ENCODE measurements at regions not wholly inside any gene's neighbourhood (a gene's known extent, or its start where the extent isn't known, plus 50 kb on each side); places are given as distances from the start of the nearest gene placed in this dataset.

DNA sequence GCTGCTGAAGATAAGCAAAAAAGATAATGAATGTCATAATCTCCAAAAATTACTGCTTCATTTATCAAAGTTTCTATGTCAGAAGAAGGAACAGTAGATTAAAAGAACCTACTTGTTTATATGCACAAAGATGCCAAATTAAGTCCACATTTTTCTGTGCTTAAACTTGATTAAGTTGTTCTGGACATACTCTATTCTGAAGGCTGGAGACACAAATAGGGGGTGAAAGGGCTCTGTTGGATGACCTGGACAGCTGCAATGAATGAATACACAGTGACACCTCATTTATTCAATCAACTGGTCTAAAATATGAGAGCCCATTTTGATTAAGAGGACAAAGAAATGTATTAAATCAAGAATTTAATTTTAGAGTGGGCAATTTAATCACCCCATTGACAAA lies 276.3 kb upstream of the PCDH9 start:
- TF ChIP-seq, protein P1, sequence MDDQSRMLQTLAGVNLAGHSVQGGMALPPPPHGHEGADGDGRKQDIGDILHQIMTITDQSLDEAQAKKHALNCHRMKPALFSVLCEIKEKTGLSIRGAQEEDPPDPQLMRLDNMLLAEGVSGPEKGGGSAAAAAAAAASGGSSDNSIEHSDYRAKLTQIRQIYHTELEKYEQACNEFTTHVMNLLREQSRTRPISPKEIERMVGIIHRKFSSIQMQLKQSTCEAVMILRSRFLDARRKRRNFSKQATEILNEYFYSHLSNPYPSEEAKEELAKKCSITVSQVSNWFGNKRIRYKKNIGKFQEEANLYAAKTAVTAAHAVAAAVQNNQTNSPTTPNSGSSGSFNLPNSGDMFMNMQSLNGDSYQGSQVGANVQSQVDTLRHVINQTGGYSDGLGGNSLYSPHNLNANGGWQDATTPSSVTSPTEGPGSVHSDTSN (IDR thresholded peaks at IDR 0.05) = 0 out of 2 replicates have a peak, but pooled peaks have one; percentile 11
- TF ChIP-seq TCF12 (IDR thresholded peaks at IDR 0.05) = peak; percentile 43
- peak in 1 of 2 experiments; percentile 64; a peak in 2 of 4 replicates for TF ChIP-seq EP300 (IDR thresholded peaks at IDR 0.05; ENCODE audit: borderline replicate concordance in 1 of 2, low read depth in 1 of 2, low read length in 1 of 2)
- TF ChIP-seq ELF1 (IDR thresholded peaks at IDR 0.05) = no peak
- Histone ChIP-seq H4K20me1 (ENCODE audit: insufficient read depth) (no peaks in the 10 kb centered on the region), H3K36me3 (replicated peaks in 1 of 2; ENCODE audit: control insufficient read depth in 1 of 2, insufficient read depth in 2 of 2, low read length in 1 of 2) (no peaks in the 10 kb centered on the region), H3K79me2 (ENCODE audit: insufficient read depth) (no peaks in the 10 kb centered on the region), H2AFZ (ENCODE audit: low read depth) (no peak overlapping the region), H3K4me1 (ENCODE audit: control insufficient read depth in 1 of 2, insufficient read depth in 2 of 2, low read depth in 1 of 2, low read length in 1 of 2) (peaks cover 0 to 9% of the 10 kb centered on the region in 2 experiments; a peak in 2 of 4 replicates), H3K9ac (no peak overlapping the region), H3K27me3 (ENCODE audit: insufficient read depth) (no peaks in the 10 kb centered on the region), H3K27ac (ENCODE audit: low read depth in 2 of 2, low read length in 1 of 2) (peak overlapping the region in 1 of 2 experiments; percentile 53; a peak in 1 of 4 replicates), H3K9me2 (no peaks in the 10 kb centered on the region), H3F3A (replicated peaks; ENCODE audit: insufficient read depth) (no peaks in the 10 kb centered on the region), H3K4me2 (no peak overlapping the region), H3K9me3 (no peaks in the 10 kb centered on the region), H3K4me3 (ENCODE audit: low read depth in 2 of 2, low read length in 1 of 2) (no peak overlapping the region)
- ChIA-PET CTCF (no interaction called here), POLR2A (no interaction called here)
- DNase-seq = peak; percentile 28

DNA sequence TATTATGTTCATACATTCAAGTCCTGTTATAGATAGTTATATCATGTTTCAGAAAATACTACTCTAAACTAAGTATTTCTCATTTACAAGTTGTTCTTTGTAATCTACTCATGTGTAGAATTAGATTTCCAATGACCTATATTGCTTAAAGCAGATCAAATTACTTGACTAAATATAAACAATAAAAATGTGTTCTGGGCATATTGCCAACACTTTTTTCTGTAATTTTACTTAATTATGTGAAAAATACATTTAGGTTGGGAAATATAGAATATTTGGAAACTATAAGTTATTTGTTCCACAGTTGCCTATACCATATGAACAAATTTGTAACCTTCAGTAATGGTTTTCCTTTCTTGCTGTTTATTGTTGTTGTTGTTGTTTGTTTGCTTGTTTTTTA lies 275.2 kb upstream of the PCDH9 start:
- no peaks in the 10 kb centered on the region for H3F3A ChIP-seq (replicated peaks; ENCODE audit: insufficient read depth)
- ChIA-PET POLR2A (no interaction called here), CTCF (no interaction called here)
- H3K4me3 ChIP-seq (ENCODE audit: low read depth in 2 of 2, low read length in 1 of 2) = no peak overlapping the region
- no peak for DNase-seq
- H3K27me3 ChIP-seq (ENCODE audit: insufficient read depth) = no peaks in the 10 kb centered on the region
- no peaks in the 10 kb centered on the region for H3K79me2 ChIP-seq (ENCODE audit: insufficient read depth)
- H3K9me2 ChIP-seq = no peaks in the 10 kb centered on the region
- H3K4me1 ChIP-seq (ENCODE audit: control insufficient read depth in 1 of 2, insufficient read depth in 2 of 2, low read depth in 1 of 2, low read length in 1 of 2) = peaks cover 0 to 9% of the 10 kb centered on the region in 2 experiments; a peak in 2 of 4 replicates
- no peaks in the 10 kb centered on the region for H4K20me1 ChIP-seq (ENCODE audit: insufficient read depth)
- H2AFZ ChIP-seq (ENCODE audit: low read depth) = no peak overlapping the region
- H3K9ac ChIP-seq = no peak overlapping the region
- no peaks in the 10 kb centered on the region for H3K9me3 ChIP-seq
- H3K36me3 ChIP-seq (replicated peaks in 1 of 2; ENCODE audit: control insufficient read depth in 1 of 2, insufficient read depth in 2 of 2, low read length in 1 of 2) = no peaks in the 10 kb centered on the region
- TF ChIP-seq RXRA (IDR thresholded peaks at IDR 0.05; ENCODE audit: borderline replicate concordance, low read depth) (no peak), TEAD4 (IDR thresholded peaks at IDR 0.05; ENCODE audit: borderline replicate concordance, insufficient read depth) (no peak), ELF1 (IDR thresholded peaks at IDR 0.05) (no peak), CHD2 (IDR thresholded peaks at IDR 0.05; ENCODE audit: low read length, partially characterized antibody) (no peak), SIN3A (IDR thresholded peaks at IDR 0.05; ENCODE audit: borderline replicate concordance, low read depth, low read length) (no peak), YY1 (IDR thresholded peaks at IDR 0.05; ENCODE audit: low read depth) (no peak), EZH2phosphoT487 (IDR thresholded peaks at IDR 0.05; ENCODE audit: borderline replicate concordance, low read depth) (no peak), TAF1 (IDR thresholded peaks at IDR 0.05; ENCODE audit: borderline replicate concordance, low read depth, low read length) (no peak), EP300 (IDR thresholded peaks at IDR 0.05; ENCODE audit: borderline replicate concordance in 1 of 2, low read depth in 1 of 2, low read length in 1 of 2) (no peak), NFIC (IDR thresholded peaks at IDR 0.05; ENCODE audit: borderline replicate concordance) (no peak), FOXJ3 (CRISPR knock-in tag; IDR thresholded peaks at IDR 0.05) (no peak), RFX5 (IDR thresholded peaks at IDR 0.05; ENCODE audit: low read length) (no peak), FOSL2 (IDR thresholded peaks at IDR 0.05; ENCODE audit: borderline replicate concordance, low read depth) (no peak)
- TF ChIP-seq, protein P2, sequence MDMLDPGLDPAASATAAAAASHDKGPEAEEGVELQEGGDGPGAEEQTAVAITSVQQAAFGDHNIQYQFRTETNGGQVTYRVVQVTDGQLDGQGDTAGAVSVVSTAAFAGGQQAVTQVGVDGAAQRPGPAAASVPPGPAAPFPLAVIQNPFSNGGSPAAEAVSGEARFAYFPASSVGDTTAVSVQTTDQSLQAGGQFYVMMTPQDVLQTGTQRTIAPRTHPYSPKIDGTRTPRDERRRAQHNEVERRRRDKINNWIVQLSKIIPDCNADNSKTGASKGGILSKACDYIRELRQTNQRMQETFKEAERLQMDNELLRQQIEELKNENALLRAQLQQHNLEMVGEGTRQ (IDR thresholded peaks at IDR 0.05; ENCODE audit: borderline replicate concordance, low read depth, low read length) = no peak
- TF ChIP-seq, protein P3, sequence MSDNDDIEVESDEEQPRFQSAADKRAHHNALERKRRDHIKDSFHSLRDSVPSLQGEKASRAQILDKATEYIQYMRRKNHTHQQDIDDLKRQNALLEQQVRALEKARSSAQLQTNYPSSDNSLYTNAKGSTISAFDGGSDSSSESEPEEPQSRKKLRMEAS (IDR thresholded peaks at IDR 0.05; ENCODE audit: low read depth) = no peak
- TF ChIP-seq, protein P4, sequence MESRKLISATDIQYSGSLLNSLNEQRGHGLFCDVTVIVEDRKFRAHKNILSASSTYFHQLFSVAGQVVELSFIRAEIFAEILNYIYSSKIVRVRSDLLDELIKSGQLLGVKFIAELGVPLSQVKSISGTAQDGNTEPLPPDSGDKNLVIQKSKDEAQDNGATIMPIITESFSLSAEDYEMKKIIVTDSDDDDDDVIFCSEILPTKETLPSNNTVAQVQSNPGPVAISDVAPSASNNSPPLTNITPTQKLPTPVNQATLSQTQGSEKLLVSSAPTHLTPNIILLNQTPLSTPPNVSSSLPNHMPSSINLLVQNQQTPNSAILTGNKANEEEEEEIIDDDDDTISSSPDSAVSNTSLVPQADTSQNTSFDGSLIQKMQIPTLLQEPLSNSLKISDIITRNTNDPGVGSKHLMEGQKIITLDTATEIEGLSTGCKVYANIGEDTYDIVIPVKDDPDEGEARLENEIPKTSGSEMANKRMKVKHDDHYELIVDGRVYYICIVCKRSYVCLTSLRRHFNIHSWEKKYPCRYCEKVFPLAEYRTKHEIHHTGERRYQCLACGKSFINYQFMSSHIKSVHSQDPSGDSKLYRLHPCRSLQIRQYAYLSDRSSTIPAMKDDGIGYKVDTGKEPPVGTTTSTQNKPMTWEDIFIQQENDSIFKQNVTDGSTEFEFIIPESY (IDR thresholded peaks at IDR 0.05; ENCODE audit: borderline replicate concordance, low read depth) = no peak
- TF ChIP-seq, protein P5, sequence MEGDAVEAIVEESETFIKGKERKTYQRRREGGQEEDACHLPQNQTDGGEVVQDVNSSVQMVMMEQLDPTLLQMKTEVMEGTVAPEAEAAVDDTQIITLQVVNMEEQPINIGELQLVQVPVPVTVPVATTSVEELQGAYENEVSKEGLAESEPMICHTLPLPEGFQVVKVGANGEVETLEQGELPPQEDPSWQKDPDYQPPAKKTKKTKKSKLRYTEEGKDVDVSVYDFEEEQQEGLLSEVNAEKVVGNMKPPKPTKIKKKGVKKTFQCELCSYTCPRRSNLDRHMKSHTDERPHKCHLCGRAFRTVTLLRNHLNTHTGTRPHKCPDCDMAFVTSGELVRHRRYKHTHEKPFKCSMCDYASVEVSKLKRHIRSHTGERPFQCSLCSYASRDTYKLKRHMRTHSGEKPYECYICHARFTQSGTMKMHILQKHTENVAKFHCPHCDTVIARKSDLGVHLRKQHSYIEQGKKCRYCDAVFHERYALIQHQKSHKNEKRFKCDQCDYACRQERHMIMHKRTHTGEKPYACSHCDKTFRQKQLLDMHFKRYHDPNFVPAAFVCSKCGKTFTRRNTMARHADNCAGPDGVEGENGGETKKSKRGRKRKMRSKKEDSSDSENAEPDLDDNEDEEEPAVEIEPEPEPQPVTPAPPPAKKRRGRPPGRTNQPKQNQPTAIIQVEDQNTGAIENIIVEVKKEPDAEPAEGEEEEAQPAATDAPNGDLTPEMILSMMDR (IDR thresholded peaks at IDR 0.05) = no peak
- TF ChIP-seq, protein P6, sequence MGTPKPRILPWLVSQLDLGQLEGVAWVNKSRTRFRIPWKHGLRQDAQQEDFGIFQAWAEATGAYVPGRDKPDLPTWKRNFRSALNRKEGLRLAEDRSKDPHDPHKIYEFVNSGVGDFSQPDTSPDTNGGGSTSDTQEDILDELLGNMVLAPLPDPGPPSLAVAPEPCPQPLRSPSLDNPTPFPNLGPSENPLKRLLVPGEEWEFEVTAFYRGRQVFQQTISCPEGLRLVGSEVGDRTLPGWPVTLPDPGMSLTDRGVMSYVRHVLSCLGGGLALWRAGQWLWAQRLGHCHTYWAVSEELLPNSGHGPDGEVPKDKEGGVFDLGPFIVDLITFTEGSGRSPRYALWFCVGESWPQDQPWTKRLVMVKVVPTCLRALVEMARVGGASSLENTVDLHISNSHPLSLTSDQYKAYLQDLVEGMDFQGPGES (IDR thresholded peaks at IDR 0.05; ENCODE audit: low read depth, low read length) = no peak
- no peak overlapping the region for H3K4me2 ChIP-seq
- H3K27ac ChIP-seq (ENCODE audit: low read depth in 2 of 2, low read length in 1 of 2) = no peak overlapping the region; a peak in 1 of 4 replicates

Measured in SK-N-SH (cell line).